GM12878 (cell line): ENCODE measurements at regions not wholly inside any gene's neighbourhood (a gene's known extent, or its start where the extent isn't known, plus 50 kb on each side); places are given as distances from the start of the nearest gene placed in this dataset.

Experiments
- CTCF ChIP-seq, 3 experiments: IDR thresholded peaks in 2 of 3; conservative IDR thresholded peaks in 1 of 3; 2 replicates each; pipeline ENCODE4 v1.5.1; 2011; ENCODE audit warnings: low read depth in 3 of 3, low read length in 3 of 3, mild to moderate bottlenecking in 3 of 3, control low read depth in 2 of 3, moderate library complexity in 2 of 3, inconsistent platforms in 1 of 3, mixed read lengths in 1 of 3; ENCODE audit not compliant: control insufficient read depth in 2 of 3, insufficient read depth in 1 of 3; ENCODE audit errors: extremely low read depth in 1 of 3
- EP300 ChIP-seq, 2 experiments: fragments of 150-350 bp in 1 of 2; IDR thresholded peaks; 2 replicates each; pipeline ENCODE4 v1.6.1; 2011 to 2012; ENCODE audit warnings: low read depth in 2 of 2, low read length in 2 of 2, borderline replicate concordance in 1 of 2, improper control_type of control experiment in 1 of 2, inconsistent platforms in 1 of 2; ENCODE audit not compliant: control insufficient read depth in 1 of 2
- HDAC6 ChIP-seq: fragments of 200-600 bp; sonication (generic); IDR thresholded peaks from one replicate; pipeline ENCODE4 v1.8.0; 2017; ENCODE audit warnings: antibody characterized with exemption; ENCODE audit not compliant: unreplicated experiment
- JUND ChIP-seq: IDR thresholded peaks from 2 replicates; pipeline ENCODE4 v1.6.1; 2012; ENCODE audit warnings: low read depth, mild to moderate bottlenecking, low read length, improper control_type of control experiment, moderate library complexity
- KAT2A ChIP-seq: conservative IDR thresholded peaks from 2 replicates; pipeline ENCODE4 v1.6.1; 2011; ENCODE audit warnings: low read depth, low read length; ENCODE audit not compliant: control insufficient read depth
- MAX ChIP-seq: IDR thresholded peaks from 2 replicates; pipeline ENCODE4 v1.6.1; 2012; ENCODE audit warnings: low read depth, low read length, improper control_type of control experiment
- RCOR1 ChIP-seq: conservative IDR thresholded peaks from 2 replicates; pipeline ENCODE4 v1.6.1; 2012; ENCODE audit warnings: low read depth, low read length, improper control_type of control experiment
- REST ChIP-seq: IDR thresholded peaks from 2 replicates; pipeline ENCODE4 v1.6.1; 2012; ENCODE audit warnings: mild to moderate bottlenecking, low read depth, low read length
- TBL1XR1 ChIP-seq: IDR thresholded peaks from 2 replicates; pipeline ENCODE4 v1.6.1; 2012; ENCODE audit warnings: low read depth, low read length, improper control_type of control experiment
- YY1 ChIP-seq: IDR thresholded peaks from 2 replicates; pipeline ENCODE4 v1.6.1; 2011; ENCODE audit warnings: low read depth, mild to moderate bottlenecking, low read length

- TF ChIP-seq REST (no peak), EP300 (IDR thresholded peaks at IDR 0.05; ENCODE audit: borderline replicate concordance in 1 of 2, control insufficient read depth in 1 of 2, low read depth in 2 of 2, low read length in 2 of 2) (no peak), RCOR1 (no peak), KAT2A (no peak), JUND (no peak), TBL1XR1 (no peak), HDAC6 (no peak), YY1 (no peak), CTCF (IDR thresholded peaks at IDR 0.05 in 2 of 3, conservative IDR thresholded peaks at IDR 0.05 in 1 of 3; ENCODE audit: control insufficient read depth in 2 of 3, extremely low read depth in 1 of 3, insufficient read depth in 1 of 3, low read depth in 3 of 3, low read length in 3 of 3) (no peak), MAX (no peak)
Measured at GRCh38 chr21:28852706-28853105, 140.0 kb downstream of the LTN1 start.
